NCI-H2196 treated with DMSO at 0.1 percent for 48 hours (cell line): ENCODE measurements at regions not wholly inside any gene's neighbourhood (a gene's known extent, or its start where the extent isn't known, plus 50 kb on each side); places are given as distances from the start of the nearest gene placed in this dataset.
"Not testable (repeated sequence)": the region's sequence is repeated elsewhere in the genome, so short reads cannot be mapped to it uniquely, and the experiment has no call there.

ENCODE experiments used
- DNase-seq: peaks from one replicate; lab custom pipeline; 2025; ENCODE audit not compliant: unreplicated experiment; lab: John Stamatoyannopoulos, UW

DNA sequence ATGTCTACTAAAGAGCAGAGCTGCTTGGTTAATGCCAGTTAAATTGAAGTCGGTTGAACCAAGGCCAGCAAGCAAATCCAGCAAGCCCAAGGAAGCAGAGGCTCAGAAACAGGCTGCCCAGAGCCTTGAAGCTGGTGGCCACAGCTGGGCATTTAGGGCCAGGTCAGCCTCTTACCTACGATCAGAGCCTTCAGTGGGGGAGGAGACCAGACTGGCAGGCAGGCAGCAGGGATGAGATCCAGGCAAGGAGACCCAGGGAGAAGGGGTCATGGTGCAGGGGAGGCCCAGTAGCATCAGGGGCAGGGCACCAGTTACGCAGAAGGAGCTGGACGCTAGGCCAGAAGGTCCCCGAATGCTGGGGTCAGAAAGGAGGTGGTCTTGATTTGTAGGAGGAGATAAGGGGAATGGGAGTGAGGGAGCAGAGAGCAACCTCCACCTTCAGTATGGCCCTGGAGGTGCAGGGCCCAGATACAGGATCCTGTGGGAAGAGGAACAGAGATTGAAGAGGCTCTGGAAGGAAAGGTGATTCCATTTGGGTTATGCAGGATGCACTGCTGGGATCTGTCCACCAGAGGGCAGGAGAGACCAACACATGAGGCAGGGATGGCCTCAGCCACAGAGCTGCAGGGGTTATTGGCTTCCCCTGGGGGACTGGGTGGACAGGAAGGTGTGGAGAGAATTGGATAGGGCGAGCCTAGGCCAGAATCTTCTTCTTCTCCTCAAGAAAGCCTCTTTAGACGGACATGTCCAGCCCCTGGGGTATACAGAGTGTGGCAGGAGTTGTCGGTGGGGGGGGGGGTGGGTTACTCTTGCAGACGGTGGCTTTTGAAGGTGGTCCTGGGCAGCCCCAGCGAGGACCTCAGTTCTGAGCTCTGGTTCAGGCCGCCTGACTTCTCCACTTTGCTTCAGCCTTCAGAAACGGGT is 132.6 kb upstream of the PODXL start:
- peak; percentile 38 for DNase-seq

DNA sequence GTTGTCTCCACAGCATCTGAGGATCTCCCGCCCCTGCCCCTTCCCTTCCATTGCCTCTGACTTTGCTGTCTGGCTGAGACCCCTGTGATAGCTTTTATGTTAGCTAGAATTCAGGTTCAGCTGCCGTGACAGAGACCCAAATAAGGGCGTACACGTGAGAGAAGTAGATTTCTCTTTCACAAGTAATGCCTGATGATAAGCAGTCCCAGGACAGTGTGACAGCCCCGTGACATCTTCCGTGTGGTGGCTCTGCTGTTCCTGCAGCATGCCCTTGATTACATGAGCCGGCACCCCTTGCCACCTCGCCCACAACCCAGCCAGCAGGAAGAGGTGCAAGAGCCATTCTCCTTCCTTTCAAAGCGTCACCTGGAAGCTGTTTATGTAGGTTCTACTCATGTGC is 130.9 kb upstream of the PODXL start:
- no peak for DNase-seq

DNA sequence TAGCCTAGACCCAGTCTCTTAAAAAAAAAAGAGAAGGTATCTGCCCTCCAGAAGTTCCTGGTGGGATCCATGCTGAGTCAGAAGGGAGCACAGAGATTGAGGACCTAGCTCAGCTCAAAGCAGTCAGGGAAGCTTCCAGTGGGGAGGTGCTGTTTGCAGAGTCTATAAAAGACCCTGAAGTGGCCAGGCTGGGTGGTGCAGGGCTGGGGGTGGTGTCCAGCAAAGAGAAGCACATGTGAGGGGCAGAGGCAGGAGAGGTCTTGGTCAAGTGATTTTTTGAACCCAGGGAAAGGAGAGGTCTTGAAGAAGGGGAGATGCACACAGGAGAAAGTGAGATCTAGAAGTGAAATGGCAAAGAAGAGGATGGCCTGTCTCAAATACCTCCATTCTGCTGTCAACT is 130.4 kb upstream of the PODXL start:
- DNase-seq, result no peak

DNA sequence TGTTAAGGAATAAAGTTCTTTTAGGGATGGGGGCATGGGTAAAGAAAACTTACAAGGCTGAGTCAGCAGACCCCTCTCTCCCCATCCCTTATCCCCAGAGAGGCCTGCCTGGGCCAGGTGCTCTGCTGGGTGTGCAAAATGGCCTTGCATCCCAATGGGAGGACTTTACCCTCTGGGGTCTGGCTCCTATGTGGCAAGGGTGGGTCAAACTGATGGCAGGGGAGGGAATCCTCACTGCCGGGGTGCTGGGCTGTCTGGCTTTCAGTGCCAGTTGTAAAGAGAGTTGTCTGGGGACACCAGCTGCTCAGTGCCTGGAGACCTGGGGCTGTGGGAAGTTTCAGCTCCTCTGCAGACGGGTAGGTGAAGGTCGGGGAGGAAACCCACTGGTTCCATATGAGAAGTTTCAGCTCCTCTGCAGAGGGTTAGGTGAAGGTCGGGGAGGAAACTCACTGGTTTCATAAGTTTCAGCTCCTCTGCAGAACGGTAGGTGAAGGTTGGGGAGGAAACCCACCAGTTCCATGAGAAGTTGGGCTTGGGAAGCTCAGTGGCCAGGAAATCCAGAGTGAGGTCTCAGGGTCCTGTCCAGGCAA is 127.2 kb upstream of the PODXL start:
- DNase-seq, result no peak

DNA sequence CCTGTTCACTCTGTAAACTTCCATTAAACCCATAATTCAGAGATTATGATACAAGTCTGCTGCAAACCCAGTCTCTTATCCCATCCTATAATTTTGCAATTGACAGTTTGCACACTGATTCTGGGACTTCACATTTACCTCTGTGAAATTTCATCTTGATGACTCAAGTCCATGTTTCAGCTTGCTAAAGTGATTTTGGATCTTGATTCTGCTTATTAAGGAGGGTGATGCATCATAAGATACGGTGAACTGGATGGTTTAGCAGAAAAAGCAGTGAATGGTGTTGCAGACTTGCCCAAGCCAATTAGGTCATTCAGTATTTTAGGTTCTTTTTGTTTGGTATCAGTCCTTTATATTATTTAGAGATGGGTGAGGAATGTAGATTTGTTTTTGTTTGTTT is 125.5 kb upstream of the PODXL start:
- DNase-seq, result no peak

DNA sequence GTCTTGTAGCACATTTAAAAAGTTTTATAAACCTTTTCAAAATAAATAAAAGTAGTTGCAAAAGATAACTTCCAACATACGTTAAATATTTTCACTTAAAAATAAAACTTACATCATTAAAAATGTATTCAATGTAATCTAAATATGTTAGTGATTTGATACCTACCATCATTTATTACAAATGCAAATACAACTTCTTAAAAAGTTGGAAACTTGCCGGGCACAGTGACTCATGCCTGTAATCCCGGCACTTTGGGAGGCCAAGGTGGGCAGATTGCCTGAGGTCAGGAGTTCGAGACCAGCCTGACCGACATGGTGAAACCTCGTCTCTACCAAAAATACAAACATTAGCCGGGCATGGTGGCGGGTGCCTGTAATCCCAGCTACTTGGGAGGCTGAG is 122.6 kb upstream of the PODXL start:
- not testable (repeated sequence) for DNase-seq

DNA sequence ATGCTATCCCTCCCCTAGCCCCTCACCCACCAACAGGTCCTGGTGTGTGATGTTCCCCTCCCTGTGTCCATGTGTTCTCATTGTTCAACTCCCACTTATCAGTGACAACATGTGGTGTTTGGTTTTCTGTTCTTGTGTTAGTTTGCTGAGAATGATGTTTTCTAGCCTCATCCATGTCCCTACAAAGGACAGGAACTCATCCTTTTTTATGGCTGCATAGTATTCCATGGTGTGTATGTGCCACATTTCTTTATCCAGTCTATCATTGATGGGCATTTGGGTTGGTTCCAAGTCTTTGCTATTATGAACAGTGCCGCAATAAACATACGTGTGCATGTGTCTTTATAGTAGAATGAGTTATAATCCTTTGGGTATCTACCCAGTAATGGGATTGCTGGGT is 120.4 kb upstream of the PODXL start:
- not testable (repeated sequence) for DNase-seq

DNA sequence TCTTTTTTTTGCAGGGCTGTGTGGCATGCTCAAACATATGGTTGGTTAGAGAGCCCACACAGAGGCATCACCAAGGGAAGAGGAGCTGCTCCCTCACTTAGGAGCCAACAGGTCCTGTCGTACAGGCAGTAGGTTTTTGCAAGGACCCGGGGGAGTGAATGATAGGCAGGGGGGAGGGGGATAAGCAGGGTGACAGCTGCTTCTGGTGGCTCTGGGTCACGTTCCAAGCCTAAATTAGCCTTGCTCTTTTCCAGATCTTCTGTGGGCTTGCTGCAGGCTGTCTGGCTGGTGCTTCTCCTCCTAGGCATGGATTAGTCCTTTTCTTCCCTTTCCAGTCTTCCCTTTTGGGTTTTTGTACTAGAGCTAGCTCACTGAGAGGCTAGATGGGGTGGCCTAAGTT is 117.7 kb upstream of the PODXL start:
- DNase-seq, result no peak

DNA sequence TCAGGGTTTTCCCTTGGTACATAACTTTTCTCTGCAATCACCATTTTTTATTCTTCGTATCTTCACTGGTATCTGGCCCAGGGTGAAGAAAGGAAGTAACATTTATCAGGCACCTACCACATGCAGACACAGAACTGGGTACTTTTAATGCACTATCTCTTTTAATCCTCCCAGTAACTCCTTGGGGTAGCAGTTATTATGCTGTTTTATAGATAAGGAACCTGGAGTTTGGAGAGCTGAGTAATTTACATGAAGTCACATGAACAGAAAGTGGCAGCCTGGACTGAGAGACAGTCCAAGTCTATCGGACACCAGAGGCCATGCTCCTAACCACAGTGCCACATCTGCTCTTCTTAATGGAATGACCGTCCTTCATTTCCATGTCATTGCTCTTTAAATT is 117.1 kb upstream of the PODXL start:
- DNase-seq, result no peak

DNA sequence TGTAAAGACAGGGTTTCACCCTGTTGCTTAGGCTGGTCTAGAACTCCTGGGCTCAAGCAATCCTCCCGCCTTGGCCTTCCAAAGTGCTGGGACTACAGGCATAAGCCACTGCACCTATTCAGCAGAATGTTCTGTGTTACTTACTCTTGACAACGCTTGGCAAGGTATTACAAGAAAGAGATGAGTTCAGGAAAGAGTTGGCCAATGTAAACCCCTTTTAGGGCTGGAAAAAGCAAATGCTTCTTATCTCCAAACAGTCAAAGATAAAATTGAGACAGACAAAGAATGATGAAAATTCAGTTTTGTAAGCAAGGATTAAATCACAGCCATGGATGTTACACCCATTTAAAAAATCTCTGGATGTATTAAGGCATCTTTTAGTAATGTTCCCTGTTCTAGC is 114.0 kb upstream of the PODXL start:
- DNase-seq, result no peak

DNA sequence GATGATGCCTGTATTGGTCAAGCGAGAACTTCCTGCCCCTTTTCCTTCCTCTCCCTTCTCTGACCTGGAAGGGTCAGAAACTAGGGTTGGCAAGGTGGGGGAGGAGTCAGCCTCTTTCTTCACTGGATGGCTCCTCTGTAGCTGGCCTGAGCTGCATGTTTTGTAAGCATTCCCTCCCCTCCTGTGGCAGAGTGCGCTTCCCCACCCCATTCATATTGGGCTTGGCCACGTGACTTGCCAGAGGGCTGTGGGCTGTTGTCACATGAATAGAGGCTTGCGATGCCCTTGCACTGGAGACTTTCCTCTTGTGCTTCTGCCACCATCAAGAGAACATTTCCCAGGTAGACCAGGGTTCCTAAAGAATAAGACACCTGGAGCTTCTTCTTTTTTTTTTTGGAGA is 111.3 kb upstream of the PODXL start:
- no peak for DNase-seq

DNA sequence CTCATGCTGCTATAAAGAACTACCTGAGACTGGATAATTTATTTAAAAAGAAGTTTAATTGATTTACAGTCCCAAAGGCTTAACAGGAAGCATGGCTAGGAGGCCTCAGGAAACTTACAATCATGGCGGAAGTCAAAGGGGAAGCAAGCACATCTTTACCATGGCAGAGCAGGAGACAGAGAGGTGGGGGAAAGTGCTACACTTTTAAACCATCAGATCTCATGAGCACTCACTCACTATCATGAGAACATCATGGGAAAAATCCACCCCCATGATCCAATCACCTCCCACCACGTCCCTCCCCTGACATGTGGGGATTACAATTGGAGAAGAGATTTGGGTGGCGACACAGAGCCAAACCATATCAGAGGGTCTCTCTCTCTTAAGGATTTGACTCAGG is 108.6 kb upstream of the PODXL start:
- DNase-seq, result no peak

DNA sequence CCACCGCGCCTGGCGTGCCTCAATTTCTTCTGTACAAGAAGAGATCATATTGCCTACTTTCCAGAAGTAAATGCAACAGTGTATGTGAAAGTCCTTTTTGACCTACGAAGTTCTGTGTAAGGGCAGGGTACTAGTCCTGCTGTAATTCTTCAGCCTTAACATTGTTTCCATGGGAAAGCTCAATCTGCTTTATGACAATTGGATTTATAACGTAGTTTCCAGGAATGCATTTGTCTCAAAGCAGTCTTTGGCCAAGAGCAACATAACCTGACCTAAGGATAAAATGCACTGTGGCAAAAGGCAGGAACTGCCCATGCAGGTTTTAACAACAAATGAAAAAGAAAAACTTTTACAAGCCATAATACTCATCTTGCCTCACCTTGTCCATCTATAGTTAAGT is 108.1 kb upstream of the PODXL start:
- DNase-seq, result no peak

DNA sequence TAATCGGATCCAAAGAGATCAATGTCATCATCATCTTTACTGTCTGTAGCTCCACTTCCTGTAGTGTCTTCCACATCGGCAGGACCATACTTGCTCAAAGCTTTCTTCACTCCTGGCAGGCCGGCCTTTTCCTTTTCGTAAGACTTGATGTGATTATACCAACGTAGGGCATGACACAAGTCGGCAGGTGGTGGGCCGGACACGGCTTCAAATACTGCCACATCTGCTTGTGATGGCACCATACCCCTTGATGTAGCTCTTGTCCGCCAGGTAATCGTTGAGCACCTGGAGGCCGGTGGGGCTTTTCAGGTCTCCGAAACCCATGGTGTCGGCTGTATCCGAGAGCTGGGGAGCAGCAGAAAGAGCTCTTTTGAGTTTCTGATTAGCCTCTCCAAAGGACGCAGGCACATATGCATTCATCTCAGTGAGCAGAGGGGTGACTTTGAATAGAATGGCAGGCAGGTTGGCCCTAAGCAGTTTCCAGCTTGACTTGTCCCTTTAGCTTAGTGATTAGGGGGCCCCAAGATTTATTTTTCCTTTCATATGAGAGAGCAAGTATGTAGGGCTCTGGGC is 106.0 kb upstream of the PODXL start:
- DNase-seq, result not testable (repeated sequence)

DNA sequence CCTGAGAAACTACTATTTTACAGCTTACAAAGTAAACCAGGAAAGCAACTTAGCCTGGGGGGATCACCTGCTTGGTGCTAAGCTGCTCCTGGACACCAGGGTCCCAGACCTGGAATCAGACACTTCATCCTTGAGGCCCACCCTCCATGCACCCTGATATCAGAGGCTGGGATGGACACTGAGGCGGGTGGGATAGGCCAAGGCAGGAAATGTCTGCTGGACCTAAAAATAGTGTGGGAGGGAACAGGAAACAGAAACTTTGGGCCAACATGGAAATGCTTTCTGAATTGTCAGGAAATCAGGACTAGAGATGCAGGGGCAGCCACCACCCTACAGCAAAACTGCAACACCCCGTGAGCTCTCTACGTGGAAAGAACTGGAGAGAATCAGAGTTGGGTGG is 101.5 kb upstream of the PODXL start:
- no peak for DNase-seq

DNA sequence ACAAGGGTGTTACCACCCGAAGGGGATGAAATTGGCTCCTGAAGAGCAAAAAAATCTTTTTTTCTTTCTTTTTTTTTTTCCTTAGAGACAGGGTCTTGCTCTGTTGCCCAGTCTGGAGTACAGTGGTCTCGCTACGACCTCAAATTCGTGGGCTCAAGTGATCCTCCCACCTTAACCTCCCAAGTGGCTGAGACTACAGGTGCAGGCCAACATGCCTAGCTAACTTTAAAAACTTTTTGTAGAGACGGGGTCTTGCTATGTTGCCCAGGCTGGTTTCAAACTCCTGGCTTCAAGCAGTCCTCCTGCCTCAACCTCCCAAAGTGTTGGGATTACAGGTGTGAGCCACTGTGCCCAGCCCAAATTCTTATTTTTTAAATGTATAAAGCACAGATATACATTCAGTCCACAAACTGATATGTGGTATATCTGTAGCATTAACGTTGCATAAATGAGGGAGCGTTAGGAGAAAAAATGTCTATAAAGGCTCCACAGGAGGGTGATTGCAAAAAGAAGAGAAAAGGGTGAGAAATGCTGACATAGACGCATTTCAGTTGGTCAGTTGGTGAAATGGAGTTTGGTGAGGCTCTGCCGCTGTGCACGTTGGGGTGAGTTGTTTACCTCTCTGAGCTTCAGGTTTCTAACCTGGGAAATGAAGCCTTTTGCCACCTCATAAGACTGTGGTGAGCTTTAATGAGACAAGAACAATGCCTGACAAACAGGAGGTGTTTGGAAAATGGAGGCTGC is 100.7 kb upstream of the PODXL start:
- DNase-seq, result no peak

DNA sequence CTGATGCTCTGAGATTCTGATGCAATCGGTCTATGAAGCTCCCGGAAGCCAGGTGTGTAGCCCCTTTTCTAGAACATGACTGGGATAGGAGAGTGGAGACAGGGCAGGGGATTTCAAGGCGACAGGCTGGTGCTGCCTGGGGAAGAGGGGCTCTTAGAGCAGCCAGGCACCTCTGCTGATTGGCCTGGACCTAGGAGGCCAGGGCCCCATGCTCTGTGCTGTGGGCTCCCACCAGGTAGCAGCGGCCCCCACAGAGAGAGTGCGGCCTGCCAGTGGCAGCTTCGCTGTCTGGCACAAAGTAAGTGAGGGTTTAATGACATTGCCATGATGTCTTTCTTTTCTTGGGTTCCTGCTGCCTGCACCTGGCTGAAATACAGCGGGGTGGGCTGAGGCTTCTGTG is 99.4 kb upstream of the PODXL start:
- no peak for DNase-seq

DNA sequence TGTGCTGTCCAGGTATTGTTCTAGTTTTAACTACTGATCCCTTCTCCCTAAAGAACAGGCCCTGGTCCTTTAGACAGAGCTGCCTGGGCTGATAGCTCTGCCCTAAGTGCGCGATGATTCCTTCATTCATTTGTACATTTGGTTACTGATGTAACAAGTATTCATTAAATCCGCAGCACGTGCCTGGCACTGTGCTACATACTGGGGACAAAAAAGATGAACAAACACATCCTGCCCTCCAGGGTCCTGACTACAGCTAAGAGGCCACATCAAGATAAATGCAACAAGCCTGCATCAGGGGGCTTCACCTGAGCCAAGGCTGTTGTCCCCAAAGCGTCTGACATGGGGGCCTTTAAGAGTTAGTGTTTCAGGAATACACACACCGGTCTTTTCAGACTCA is 99.0 kb upstream of the PODXL start:
- DNase-seq, result no peak

DNA sequence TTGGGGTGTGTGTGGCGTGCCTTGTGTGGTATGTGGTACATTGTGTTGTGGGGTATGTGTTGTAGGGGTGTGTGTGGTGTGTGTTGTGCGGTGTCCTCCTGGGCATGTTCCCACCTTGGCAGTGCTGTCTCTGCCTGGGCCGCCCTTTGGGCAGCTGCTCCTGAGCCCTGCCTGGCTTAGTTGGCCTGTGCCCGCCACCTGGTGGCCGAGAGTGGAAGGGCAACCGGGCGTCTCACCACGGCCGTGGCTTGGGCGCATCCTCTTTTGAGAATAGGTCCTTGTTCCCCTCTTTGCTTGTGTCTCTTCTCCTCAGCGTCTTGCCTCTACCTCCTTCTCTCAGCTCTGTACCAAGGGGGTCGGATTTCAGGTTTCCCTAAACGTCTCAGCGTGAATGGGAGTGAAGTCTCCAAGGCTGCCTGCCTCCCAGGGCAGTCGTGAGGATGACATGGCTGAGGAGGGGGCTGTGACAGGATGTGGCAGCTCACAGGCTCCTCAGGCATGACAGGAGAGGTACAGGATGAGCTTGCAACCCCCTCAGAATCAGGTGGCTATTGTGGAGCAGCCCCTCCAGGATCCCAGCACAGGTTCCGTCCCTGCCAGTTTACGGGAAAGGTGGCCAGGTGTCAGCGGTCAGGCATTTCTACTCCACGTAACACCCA is 98.4 kb upstream of the PODXL start:
- DNase-seq, result peak; percentile 66

DNA sequence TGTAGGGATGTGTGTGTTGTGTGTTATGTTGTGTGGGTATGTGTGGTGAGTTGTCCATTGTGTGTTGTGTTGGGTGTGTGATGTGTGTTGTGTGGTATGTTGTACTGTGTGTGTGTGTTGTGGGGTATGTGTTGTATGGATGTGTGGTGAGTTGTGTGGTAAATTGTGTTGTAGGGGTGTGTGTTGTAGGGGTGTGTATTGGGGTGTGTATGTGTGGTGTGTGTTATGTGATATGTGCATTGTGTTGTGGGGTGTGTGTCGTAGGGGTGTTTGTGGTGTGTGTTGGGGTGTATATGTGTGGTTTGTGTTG is 97.8 kb upstream of the PODXL start:
- no peak for DNase-seq
